Osteocyte (in vitro differentiated cells): ENCODE measurements at regions not wholly inside any gene's neighbourhood (a gene's known extent, or its start where the extent isn't known, plus 50 kb on each side); places are given as distances from the start of the nearest gene placed in this dataset.

ENCODE experiments used
- DNase-seq: peaks from one replicate; pipeline ENCODE4 v3.0.0; 2021; ENCODE audit warnings: mixed read lengths; ENCODE audit not compliant: unreplicated experiment; ENCODE audit errors: extremely low spot score
- H3K27ac Mint-ChIP-seq: one replicate; pipeline ENCODE4 v1.8.0; 2021; ENCODE audit warnings: mild to moderate bottlenecking, mixed read lengths; ENCODE audit not compliant: unreplicated experiment
- H3K27me3 Mint-ChIP-seq: one replicate; pipeline ENCODE4 v1.8.0; 2021; ENCODE audit warnings: mixed read lengths; ENCODE audit not compliant: unreplicated experiment
- H3K36me3 Mint-ChIP-seq: one replicate; pipeline ENCODE4 v1.8.0; 2021; ENCODE audit warnings: mixed read lengths; ENCODE audit not compliant: unreplicated experiment
- H3K4me1 Mint-ChIP-seq: one replicate; pipeline ENCODE4 v1.8.0; 2021; ENCODE audit warnings: mixed read lengths; ENCODE audit not compliant: unreplicated experiment
- H3K4me3 Mint-ChIP-seq: one replicate; pipeline ENCODE4 v1.8.0; 2021; ENCODE audit warnings: mild to moderate bottlenecking, moderate library complexity, mixed read lengths; ENCODE audit not compliant: unreplicated experiment
- H3K9me3 Mint-ChIP-seq: one replicate; pipeline ENCODE4 v1.8.0; 2021; ENCODE audit warnings: mixed read lengths; ENCODE audit not compliant: unreplicated experiment
- TF ChIP-seq, protein P1 (sequence below): fragments of 200-600 bp; sonication (generic); IDR thresholded peaks from 2 replicates; pipeline ENCODE4 v1.5.0; 2021; ENCODE audit warnings: antibody characterized with exemption, mild to moderate bottlenecking, moderate library complexity

DNA sequence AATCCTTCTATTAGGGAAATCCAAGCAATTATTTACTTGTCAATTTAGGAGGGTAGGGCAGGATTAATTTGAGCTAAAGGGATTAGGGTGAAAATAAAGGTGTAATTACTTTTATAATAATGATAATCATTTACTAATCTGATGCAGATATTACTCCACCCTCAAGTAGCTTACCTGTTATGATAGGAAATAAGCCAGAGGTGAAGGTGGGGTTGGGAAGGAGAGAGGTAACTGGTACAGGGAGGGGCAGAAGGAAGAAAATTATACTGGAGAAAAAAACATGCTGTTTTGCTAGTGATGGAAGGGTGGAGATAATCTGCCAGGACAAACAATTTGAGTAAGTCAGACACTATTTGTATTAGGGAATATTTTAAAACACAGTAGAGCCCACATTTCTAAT, 157.7 kb downstream of the BARX2 start:
- no peaks in the 10 kb centered on the region for H3K27me3 Mint-ChIP-seq
- peaks cover 31% of the 10 kb centered on the region for H3K9me3 Mint-ChIP-seq
- no peak overlapping the region for H3K4me3 Mint-ChIP-seq
- no peak overlapping the region for H3K27ac Mint-ChIP-seq
- no peaks in the 10 kb centered on the region for H3K36me3 Mint-ChIP-seq
- no peaks in the 10 kb centered on the region for H3K4me1 Mint-ChIP-seq
- TF ChIP-seq, protein P1, sequence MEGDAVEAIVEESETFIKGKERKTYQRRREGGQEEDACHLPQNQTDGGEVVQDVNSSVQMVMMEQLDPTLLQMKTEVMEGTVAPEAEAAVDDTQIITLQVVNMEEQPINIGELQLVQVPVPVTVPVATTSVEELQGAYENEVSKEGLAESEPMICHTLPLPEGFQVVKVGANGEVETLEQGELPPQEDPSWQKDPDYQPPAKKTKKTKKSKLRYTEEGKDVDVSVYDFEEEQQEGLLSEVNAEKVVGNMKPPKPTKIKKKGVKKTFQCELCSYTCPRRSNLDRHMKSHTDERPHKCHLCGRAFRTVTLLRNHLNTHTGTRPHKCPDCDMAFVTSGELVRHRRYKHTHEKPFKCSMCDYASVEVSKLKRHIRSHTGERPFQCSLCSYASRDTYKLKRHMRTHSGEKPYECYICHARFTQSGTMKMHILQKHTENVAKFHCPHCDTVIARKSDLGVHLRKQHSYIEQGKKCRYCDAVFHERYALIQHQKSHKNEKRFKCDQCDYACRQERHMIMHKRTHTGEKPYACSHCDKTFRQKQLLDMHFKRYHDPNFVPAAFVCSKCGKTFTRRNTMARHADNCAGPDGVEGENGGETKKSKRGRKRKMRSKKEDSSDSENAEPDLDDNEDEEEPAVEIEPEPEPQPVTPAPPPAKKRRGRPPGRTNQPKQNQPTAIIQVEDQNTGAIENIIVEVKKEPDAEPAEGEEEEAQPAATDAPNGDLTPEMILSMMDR: no peak
- DNase-seq: no peak

DNA sequence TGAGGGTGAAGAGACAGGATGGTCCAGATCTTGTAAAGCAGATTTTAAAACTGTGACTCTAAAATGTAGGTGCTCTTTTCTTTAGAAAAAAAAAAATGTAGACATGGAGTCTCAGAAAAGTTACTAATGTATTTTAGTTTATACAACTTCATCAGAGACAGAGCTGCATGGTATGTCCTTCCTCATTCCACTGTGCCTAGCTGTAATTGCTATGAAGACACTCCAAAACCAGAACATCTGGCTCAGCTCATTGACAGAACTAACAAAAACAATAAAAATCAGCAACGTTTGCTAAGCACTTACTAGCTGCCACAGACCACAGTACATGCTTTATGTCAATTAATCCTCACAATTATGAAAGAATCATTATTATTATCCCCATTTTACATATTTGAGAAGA, 160.7 kb downstream of the BARX2 start:
- Mint-ChIP-seq H3K36me3 (no peaks in the 10 kb centered on the region), H3K4me1 (no peaks in the 10 kb centered on the region), H3K27ac (no peak overlapping the region), H3K27me3 (no peaks in the 10 kb centered on the region), H3K9me3 (peaks cover 39% of the 10 kb centered on the region), H3K4me3 (no peak overlapping the region)
- TF ChIP-seq, protein P1: no peak
- DNase-seq: no peak

DNA sequence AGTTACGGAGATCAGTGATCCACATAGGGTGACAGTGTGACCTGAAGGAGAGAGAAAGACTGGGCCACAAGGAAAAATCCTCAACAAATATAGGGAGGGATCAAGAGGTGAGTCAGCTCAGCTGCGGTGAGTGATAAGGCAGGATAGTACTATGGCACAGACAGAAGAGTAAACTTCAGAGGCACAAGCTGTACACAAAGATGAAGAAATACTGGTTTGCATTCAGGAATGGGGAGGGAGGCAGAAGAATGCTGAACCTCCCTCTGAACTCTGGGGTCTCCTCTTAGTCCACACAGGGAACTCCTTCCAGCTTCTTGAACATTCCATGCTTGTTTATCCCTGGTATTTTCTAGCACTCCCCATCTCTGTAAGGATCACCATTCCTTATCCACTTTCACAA, 162.7 kb downstream of the BARX2 start:
- no peak for DNase-seq
- TF ChIP-seq, protein P1: no peak
- Mint-ChIP-seq H3K4me3 (no peak overlapping the region), H3K27me3 (no peaks in the 10 kb centered on the region), H3K9me3 (peaks cover 36% of the 10 kb centered on the region), H3K4me1 (no peaks in the 10 kb centered on the region), H3K27ac (no peak overlapping the region), H3K36me3 (no peaks in the 10 kb centered on the region)

DNA sequence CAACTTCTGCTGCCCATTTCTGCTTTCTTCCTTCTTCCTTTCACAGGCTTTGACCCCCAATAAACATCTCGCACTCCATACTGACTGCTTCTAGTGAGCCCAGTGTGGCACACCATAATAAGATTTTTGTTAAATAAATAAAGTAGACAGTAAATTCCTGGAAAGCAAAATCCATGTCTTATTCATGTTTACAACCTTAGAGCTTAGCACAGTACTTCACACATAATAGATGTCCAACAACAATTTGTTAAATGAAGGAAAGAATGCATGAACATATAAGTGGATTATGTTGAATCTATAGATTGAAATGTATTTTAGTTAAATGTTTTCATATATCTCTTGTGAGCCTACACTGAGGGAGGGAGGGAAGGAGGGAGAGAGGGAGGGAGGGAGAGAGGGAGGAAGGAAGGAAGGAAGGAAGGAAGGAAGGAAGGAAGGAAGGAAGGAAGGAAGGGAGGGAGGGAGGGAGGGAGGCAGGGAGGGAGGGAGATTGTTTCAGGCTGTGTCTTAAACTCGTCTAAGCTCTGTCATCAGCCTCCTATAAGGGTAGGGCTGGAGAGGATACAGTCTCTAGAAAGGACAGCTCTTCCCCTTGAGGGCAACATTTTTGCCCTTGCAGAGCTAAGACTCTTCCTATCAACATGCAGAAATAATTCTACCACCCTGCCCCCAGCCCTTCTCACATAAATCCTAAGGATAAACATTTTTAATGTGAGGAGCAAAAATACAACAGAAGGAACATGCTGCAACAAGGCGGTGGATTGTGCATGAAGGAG, 168.1 kb downstream of the BARX2 start:
- H3K4me3 Mint-ChIP-seq: no peak overlapping the region
- TF ChIP-seq, protein P1: no peak
- H3K9me3 Mint-ChIP-seq: peaks cover 7% of the 10 kb centered on the region
- no peaks in the 10 kb centered on the region for H3K4me1 Mint-ChIP-seq
- no peaks in the 10 kb centered on the region for H3K27me3 Mint-ChIP-seq
- H3K27ac Mint-ChIP-seq: no peak overlapping the region
- DNase-seq: no peak
- no peaks in the 10 kb centered on the region for H3K36me3 Mint-ChIP-seq

DNA sequence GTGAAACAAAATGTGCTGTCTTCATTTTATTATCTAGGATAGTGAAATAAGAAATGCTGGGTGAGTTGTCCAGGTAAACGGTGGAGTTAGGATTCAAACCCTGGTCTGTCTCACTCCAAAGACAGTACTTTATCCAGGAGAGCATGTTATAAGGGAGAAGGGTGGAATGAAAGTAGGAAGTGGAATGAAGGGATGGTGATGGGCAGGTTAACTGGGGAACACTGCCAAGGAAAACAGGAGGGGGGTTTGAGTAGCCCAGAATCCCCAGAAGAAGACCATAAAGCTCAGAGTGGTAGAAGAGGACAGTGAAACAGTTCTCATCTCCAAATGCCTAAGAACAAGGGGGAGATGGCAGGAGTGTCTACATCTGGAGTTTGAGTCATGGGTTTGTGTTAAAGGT, 169.0 kb downstream of the BARX2 start:
- Mint-ChIP-seq H3K27ac (no peak overlapping the region), H3K27me3 (no peaks in the 10 kb centered on the region), H3K4me3 (no peak overlapping the region), H3K4me1 (no peaks in the 10 kb centered on the region), H3K9me3 (peaks cover 9% of the 10 kb centered on the region), H3K36me3 (no peaks in the 10 kb centered on the region)
- DNase-seq: no peak
- TF ChIP-seq, protein P1: no peak
